SK-N-SH (cell line): ENCODE measurements at regions not wholly inside any gene's neighbourhood (a gene's known extent, or its start where the extent isn't known, plus 50 kb on each side); places are given as distances from the start of the nearest gene placed in this dataset.

Experiments
- CTCF ChIP-seq: fragments of 200-600 bp; sonication (generic); IDR thresholded peaks from 2 replicates; pipeline ENCODE4 v1.6.1; 2017; ENCODE audit warnings: antibody characterized with exemption, mild to moderate bottlenecking, moderate library complexity
- EP300 ChIP-seq, 2 experiments: IDR thresholded peaks; 2 replicates each; pipeline versions ENCODE4 v1.4.0 to v1.6.1; 2012; ENCODE audit warnings: borderline replicate concordance in 1 of 2, low read depth in 1 of 2, low read length in 1 of 2
- EZH2phosphoT487 ChIP-seq: fragments of 200-600 bp; sonication (generic); IDR thresholded peaks from 2 replicates; pipeline ENCODE4 v1.6.1; 2017; ENCODE audit warnings: low read depth, mixed run types, mild to moderate bottlenecking, antibody characterized with exemption, moderate library complexity, borderline replicate concordance
- GATA2 ChIP-seq: sonication (generic); formaldehyde crosslinking; IDR thresholded peaks from 2 replicates; pipeline ENCODE4 v1.5.0; 2020; ENCODE audit warnings: mild to moderate bottlenecking, missing genetic modification reagents
- IRF3 ChIP-seq: fragments of 150-350 bp; IDR thresholded peaks from 2 replicates; pipeline ENCODE4 v1.6.1; 2016; ENCODE audit warnings: mild to moderate bottlenecking, low read depth, low read length
- MAX ChIP-seq: IDR thresholded peaks from 2 replicates; pipeline ENCODE4 v1.4.0; 2012; ENCODE audit warnings: low read depth
- MXI1 ChIP-seq: IDR thresholded peaks from 2 replicates; pipeline ENCODE4 v1.6.1; 2012; ENCODE audit warnings: mild to moderate bottlenecking, low read depth, low read length, improper control_type of control experiment
- RAD21 ChIP-seq: IDR thresholded peaks from 2 replicates; pipeline ENCODE4 v1.6.1; 2012; ENCODE audit warnings: mild to moderate bottlenecking, low read length
- SIN3A ChIP-seq: IDR thresholded peaks from 2 replicates; pipeline ENCODE4 v1.6.1; 2012; ENCODE audit warnings: low read depth, mild to moderate bottlenecking, low read length, moderate library complexity, borderline replicate concordance
- TEAD4 ChIP-seq: IDR thresholded peaks from 2 replicates; pipeline ENCODE4 v1.4.0; 2012; ENCODE audit warnings: mild to moderate bottlenecking, borderline replicate concordance; ENCODE audit not compliant: insufficient read depth
- YY1 ChIP-seq: IDR thresholded peaks from 2 replicates; pipeline ENCODE4 v1.4.0; 2012; ENCODE audit warnings: low read depth, mild to moderate bottlenecking

- TF ChIP-seq RAD21, result no peak
- no peak for TF ChIP-seq CTCF
- no peak for TF ChIP-seq MXI1
- TF ChIP-seq IRF3, result no peak
- no peak for TF ChIP-seq TEAD4
- no peak for TF ChIP-seq EZH2phosphoT487
- TF ChIP-seq GATA2, result no peak
- TF ChIP-seq SIN3A, result no peak
- TF ChIP-seq EP300 (IDR thresholded peaks at IDR 0.05; ENCODE audit: borderline replicate concordance in 1 of 2, low read depth in 1 of 2, low read length in 1 of 2), result no peak
- TF ChIP-seq MAX, result no peak
- TF ChIP-seq YY1, result no peak
These were observed 1001.0 kb upstream of the WWC1 start for GRCh38 chr5:167290478-167290877.
